BJ (cell line): ENCODE measurements at regions not wholly inside any gene's neighbourhood (a gene's known extent, or its start where the extent isn't known, plus 50 kb on each side); places are given as distances from the start of the nearest gene placed in this dataset.

Experiments
- CTCF ChIA-PET: fragments of 350-600 bp; formaldehyde crosslinking; extraction: SDS; loops from one replicate; lab custom pipeline; 2021; ENCODE audit warnings: antibody characterized with exemption, inconsistent platforms; lab: Yijun Ruan, JAX
- POLR2A ChIA-PET: fragments of 300-600 bp; sonication (Branson Sonifier 250); formaldehyde crosslinking; extraction: SDS; loops from one replicate; lab custom pipeline; 2021; ENCODE audit warnings: antibody characterized with exemption; lab: Charles Lee
- DNase-seq: peaks from one replicate; pipeline ENCODE4 v3.0.0-alpha.2; 2011; ENCODE audit warnings: low read depth
- H3K27me3 ChIP-seq: 2 replicates; pipeline ENCODE4 v1.6.0; 2011; ENCODE audit warnings: low read length; ENCODE audit not compliant: control insufficient read depth, insufficient read depth
- H3K36me3 ChIP-seq: 2 replicates; pipeline ENCODE4 v1.5.1; 2011; ENCODE audit warnings: low read length; ENCODE audit not compliant: control insufficient read depth, insufficient read depth
- H3K4me3 ChIP-seq: 2 replicates; pipeline ENCODE4 v1.5.1; 2011; ENCODE audit warnings: low read depth, mild to moderate bottlenecking, control low read depth, low read length
- CTCF ChIP-seq: IDR thresholded peaks from 2 replicates; pipeline ENCODE4 v1.5.1; 2011; ENCODE audit warnings: low read depth, mild to moderate bottlenecking, control low read depth, inconsistent platforms, low read length, moderate library complexity; ENCODE audit not compliant: insufficient read depth

- DNase-seq, result no peak
- H3K36me3 ChIP-seq, result no peaks in the 10 kb centered on the region
- TF ChIP-seq CTCF, result no peak
- ChIA-PET CTCF (no interaction called here), POLR2A (no interaction called here)
- no peaks in the 10 kb centered on the region for H3K27me3 ChIP-seq
- H3K4me3 ChIP-seq, result no peak overlapping the region
Measured at GRCh38 chr11:42249956-42250355, 790.5 kb upstream of the LRRC4C start.

- ChIA-PET CTCF (no interaction called here), POLR2A (no interaction called here)
- Histone ChIP-seq H3K4me3 (no peak overlapping the region), H3K27me3 (no peaks in the 10 kb centered on the region), H3K36me3 (no peaks in the 10 kb centered on the region)
- DNase-seq, result no peak
- no peak for TF ChIP-seq CTCF
Measured at GRCh38 chr11:42251984-42252383, 792.5 kb upstream of the LRRC4C start.

GRCh38 chr11:42253156-42253555 lies 793.7 kb upstream of the LRRC4C start:
- Histone ChIP-seq H3K4me3 (no peak overlapping the region), H3K27me3 (no peaks in the 10 kb centered on the region), H3K36me3 (no peaks in the 10 kb centered on the region)
- CTCF ChIA-PET, result no interaction called here
- no peak for DNase-seq
- POLR2A ChIA-PET, result no interaction called here
- no peak for TF ChIP-seq CTCF

GRCh38 chr11:42255906-42256305 lies 796.5 kb upstream of the LRRC4C start:
- no peak for DNase-seq
- ChIA-PET POLR2A (no interaction called here), CTCF (no interaction called here)
- Histone ChIP-seq H3K36me3 (no peaks in the 10 kb centered on the region), H3K4me3 (no peak overlapping the region), H3K27me3 (no peaks in the 10 kb centered on the region)
- TF ChIP-seq CTCF, result no peak

GRCh38 chr11:42257534-42257933 lies 798.1 kb upstream of the LRRC4C start:
- H3K4me3 ChIP-seq, result no peak overlapping the region
- H3K27me3 ChIP-seq, result no peaks in the 10 kb centered on the region
- ChIA-PET CTCF (interaction anchor here (1.2 kb wide), 1 partner anchor 11 kb away, joined by 3 read pairs; no protein-coding TSS in a partner anchor), POLR2A (no interaction called here)
- no peak for TF ChIP-seq CTCF
- DNase-seq, result no peak
- H3K36me3 ChIP-seq, result no peaks in the 10 kb centered on the region
